GM18907 (cell line): ENCODE measurements at regions not wholly inside any gene's neighbourhood (a gene's known extent, or its start where the extent isn't known, plus 50 kb on each side); places are given as distances from the start of the nearest gene placed in this dataset.
A peak's percentile ranks its signal among the peaks of the same experiment; 100 is the strongest.

Experiments
- ATAC-seq: cut with Tn5 transposase; IDR thresholded peaks from one replicate; pipeline ENCODE4 v1.9.1; 2021; ENCODE audit warnings: mild to moderate bottlenecking, moderate library complexity; ENCODE audit not compliant: unreplicated experiment

- ATAC-seq, result no peak
These were observed 209.0 kb downstream of the URI1 start for GRCh38 chr19:30151081-30151480.

GRCh38 chr19:30152510-30153291 is 210.7 kb downstream of the URI1 start:
- ATAC-seq, result no peak

GRCh38 chr19:30153326-30154210 is 211.5 kb downstream of the URI1 start:
- peak; percentile 89 for ATAC-seq

- ATAC-seq, result no peak
These were observed 212.4 kb downstream of the URI1 start for GRCh38 chr19:30154410-30154809.

- ATAC-seq, result no peak
These were observed 213.6 kb downstream of the URI1 start for GRCh38 chr19:30155381-30156200.

- no peak for ATAC-seq
These were observed 214.6 kb downstream of the URI1 start for GRCh38 chr19:30156646-30157045.

- no peak for ATAC-seq
These were observed 213.9 kb upstream of the ZNF536 start for GRCh38 chr19:30158067-30158892.

- ATAC-seq, result no peak
These were observed 213.3 kb upstream of the ZNF536 start for GRCh38 chr19:30158893-30159245.

GRCh38 chr19:30159636-30160035 is 212.5 kb upstream of the ZNF536 start:
- no peak for ATAC-seq

- ATAC-seq, result no peak
These were observed 211.8 kb upstream of the ZNF536 start for GRCh38 chr19:30160426-30160825.

- no peak for ATAC-seq
These were observed 211.0 kb upstream of the ZNF536 start for GRCh38 chr19:30161021-30161655.

GRCh38 chr19:30161770-30162169 is 210.4 kb upstream of the ZNF536 start:
- ATAC-seq, result no peak

GRCh38 chr19:30162718-30163117 is 209.5 kb upstream of the ZNF536 start:
- no peak for ATAC-seq

- ATAC-seq, result no peak
These were observed 208.5 kb upstream of the ZNF536 start for GRCh38 chr19:30163663-30164062.

GRCh38 chr19:30165228-30165813 is 206.9 kb upstream of the ZNF536 start:
- no peak for ATAC-seq

- no peak for ATAC-seq
These were observed 204.8 kb upstream of the ZNF536 start for GRCh38 chr19:30167206-30167868.

GRCh38 chr19:30167976-30168635 is 204.1 kb upstream of the ZNF536 start:
- ATAC-seq, result no peak

- no peak for ATAC-seq
These were observed 203.4 kb upstream of the ZNF536 start for GRCh38 chr19:30168760-30169159.
